Transverse colon (tissue), 4 donors: ENCODE measurements at regions not wholly inside any gene's neighbourhood (a gene's known extent, or its start where the extent isn't known, plus 50 kb on each side); places are given as distances from the start of the nearest gene placed in this dataset.

ENCODE experiments used
- CTCF ChIP-seq, 5 experiments: fragments of 200-600 bp in 3 of 5; fragments of 450-650 bp in 2 of 5; sonication (generic) in 3 of 5; IDR thresholded peaks; 1 replicate in 2 of 5; 2 replicates in 3 of 5; pipeline ENCODE4 v1.5.1; 2016 to 2017; ENCODE audit warnings: antibody characterized with exemption in 5 of 5, inconsistent platforms in 3 of 5, mild to moderate bottlenecking in 2 of 5, moderate library complexity in 1 of 5
- POLR2A ChIP-seq: fragments of 450-650 bp; IDR thresholded peaks from one replicate; pipeline ENCODE4 v1.6.1; 2016; ENCODE audit warnings: antibody characterized with exemption, mild to moderate bottlenecking, moderate library complexity
- POLR2AphosphoS5 ChIP-seq, 3 donors: sonication (generic); formaldehyde crosslinking; IDR thresholded peaks; one replicate each; pipeline ENCODE4 v1.6.1; 2016; ENCODE audit warnings: antibody characterized with exemption in 3 of 3

DNA sequence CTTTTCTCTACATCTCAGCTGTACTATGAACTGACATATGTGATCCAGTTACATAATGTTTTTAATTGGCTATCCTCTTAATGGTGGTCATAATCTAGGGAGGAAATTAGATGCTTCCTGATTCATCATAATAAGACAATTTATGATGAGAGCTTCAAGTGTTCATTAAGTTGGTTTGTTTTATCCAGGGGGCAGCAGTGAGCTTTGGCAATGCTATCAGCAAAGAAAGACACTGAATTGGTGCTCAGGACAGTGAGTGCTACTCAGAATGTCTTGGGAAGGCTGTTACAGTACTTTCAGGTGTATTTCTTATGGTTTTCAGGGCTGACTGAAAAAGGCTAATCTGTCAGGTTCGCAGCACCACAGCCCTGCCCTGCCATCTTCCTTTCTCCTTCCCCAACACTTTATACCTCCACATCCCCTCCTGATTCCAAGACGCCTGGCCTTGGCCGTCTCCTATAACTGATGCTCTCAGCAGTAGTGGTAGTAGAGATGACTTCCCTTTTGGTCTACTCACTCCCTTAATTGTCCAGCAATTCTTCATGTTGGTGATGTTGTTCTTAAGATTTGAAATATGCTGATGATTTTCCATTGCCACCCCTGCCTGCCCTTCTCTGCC, 67.0 kb upstream of the TNFAIP3 start:
- no peak for TF ChIP-seq POLR2A
- TF ChIP-seq CTCF (IDR thresholded peaks at IDR 0.05): peak; percentile 39 to 55 (median 49)
- no peak for TF ChIP-seq POLR2AphosphoS5 (IDR thresholded peaks at IDR 0.05)
